Nephron (organoid): ENCODE measurements at regions not wholly inside any gene's neighbourhood (a gene's known extent, or its start where the extent isn't known, plus 50 kb on each side); places are given as distances from the start of the nearest gene placed in this dataset.

Source experiments
- H3K27ac Mint-ChIP-seq, 3 experiments: 2 replicates each; pipeline ENCODE4 v1.8.0; 2020; ENCODE audit warnings: mixed read lengths in 3 of 3, mild to moderate bottlenecking in 2 of 3, moderate library complexity in 1 of 3
- H3K27me3 Mint-ChIP-seq: 2 replicates; pipeline ENCODE4 v1.8.0; 2021; ENCODE audit warnings: low read depth, mild to moderate bottlenecking, moderate library complexity, mixed read lengths
- H3K36me3 Mint-ChIP-seq: 2 replicates; pipeline ENCODE4 v1.8.0; 2020; ENCODE audit warnings: low read depth, mixed read lengths
- H3K4me1 Mint-ChIP-seq: 2 replicates; pipeline ENCODE4 v1.8.0; 2020; ENCODE audit warnings: mixed read lengths
- H3K4me3 Mint-ChIP-seq, 3 experiments: 2 replicates each; pipeline ENCODE4 v1.8.0; 2020; ENCODE audit warnings: mild to moderate bottlenecking in 3 of 3, mixed read lengths in 3 of 3, moderate library complexity in 2 of 3
- H3K9me3 Mint-ChIP-seq: 2 replicates; pipeline ENCODE4 v1.8.0; 2020; ENCODE audit warnings: mixed read lengths
- CTCF ChIP-seq, 3 experiments: fragments of 200-600 bp; sonication (generic); IDR thresholded peaks; one replicate each; pipeline ENCODE4 v1.5.0; 2021; ENCODE audit warnings: antibody characterized with exemption in 3 of 3; ENCODE audit not compliant: unreplicated experiment in 3 of 3

- no peaks in the 10 kb centered on the region for H3K36me3 Mint-ChIP-seq
- H3K4me3 Mint-ChIP-seq: no peak overlapping the region
- TF ChIP-seq CTCF (IDR thresholded peaks at IDR 0.05; ENCODE audit: unreplicated experiment in 3 of 3): no peak
- H3K9me3 Mint-ChIP-seq: no peaks in the 10 kb centered on the region
- no peaks in the 10 kb centered on the region for H3K27me3 Mint-ChIP-seq
- H3K4me1 Mint-ChIP-seq: peaks cover 6% of the 10 kb centered on the region
- H3K27ac Mint-ChIP-seq: no peak overlapping the region
These were observed 792.1 kb downstream of the DTWD2 start for GRCh38 chr5:118196229-118196628.

- H3K4me3 Mint-ChIP-seq: no peak overlapping the region
These were observed 793.1 kb downstream of the DTWD2 start for GRCh38 chr5:118195211-118195610.

GRCh38 chr5:118193194-118193905 is 795.0 kb downstream of the DTWD2 start:
- Mint-ChIP-seq H3K4me3 (no peak overlapping the region), H3K36me3 (no peaks in the 10 kb centered on the region), H3K27ac (no peak overlapping the region), H3K9me3 (no peaks in the 10 kb centered on the region), H3K27me3 (no peaks in the 10 kb centered on the region), H3K4me1 (peaks cover 6% of the 10 kb centered on the region)
- TF ChIP-seq CTCF (IDR thresholded peaks at IDR 0.05; ENCODE audit: unreplicated experiment in 3 of 3): no peak

More at GRCh38 chr5:118195211-118195610, 793.1 kb downstream of the DTWD2 start:
- H3K27me3 Mint-ChIP-seq: no peaks in the 10 kb centered on the region
- no peaks in the 10 kb centered on the region for H3K9me3 Mint-ChIP-seq
- H3K4me1 Mint-ChIP-seq: peaks cover 6% of the 10 kb centered on the region
- peak overlapping the region; percentile 1 to 43 (median 21) for H3K27ac Mint-ChIP-seq
- H3K36me3 Mint-ChIP-seq: no peaks in the 10 kb centered on the region
- TF ChIP-seq CTCF (IDR thresholded peaks at IDR 0.05; ENCODE audit: unreplicated experiment in 3 of 3): no peak

GRCh38 chr5:118185018-118185417 is 803.3 kb downstream of the DTWD2 start:
- no peak for TF ChIP-seq CTCF (IDR thresholded peaks at IDR 0.05; ENCODE audit: unreplicated experiment in 3 of 3)
- peak overlapping the region in 1 of 3 experiments; percentile 37 for H3K27ac Mint-ChIP-seq
- H3K36me3 Mint-ChIP-seq: no peaks in the 10 kb centered on the region
- H3K4me3 Mint-ChIP-seq: no peak overlapping the region
- peaks cover 3% of the 10 kb centered on the region for H3K4me1 Mint-ChIP-seq
- no peaks in the 10 kb centered on the region for H3K27me3 Mint-ChIP-seq
- H3K9me3 Mint-ChIP-seq: no peaks in the 10 kb centered on the region

- TF ChIP-seq CTCF (IDR thresholded peaks at IDR 0.05; ENCODE audit: unreplicated experiment in 3 of 3): no peak
- H3K27ac Mint-ChIP-seq: no peak overlapping the region
- no peaks in the 10 kb centered on the region for H3K27me3 Mint-ChIP-seq
- H3K9me3 Mint-ChIP-seq: peaks cover 6% of the 10 kb centered on the region
- H3K4me1 Mint-ChIP-seq: no peaks in the 10 kb centered on the region
- H3K36me3 Mint-ChIP-seq: no peaks in the 10 kb centered on the region
- no peak overlapping the region for H3K4me3 Mint-ChIP-seq
These were observed 812.2 kb downstream of the DTWD2 start for GRCh38 chr5:118176146-118176545.

- Mint-ChIP-seq H3K27me3 (no peaks in the 10 kb centered on the region), H3K27ac (no peak overlapping the region), H3K9me3 (peaks cover 6% of the 10 kb centered on the region), H3K36me3 (no peaks in the 10 kb centered on the region), H3K4me1 (no peaks in the 10 kb centered on the region), H3K4me3 (no peak overlapping the region)
- no peak for TF ChIP-seq CTCF (IDR thresholded peaks at IDR 0.05; ENCODE audit: unreplicated experiment in 3 of 3)
These were observed 813.7 kb downstream of the DTWD2 start for GRCh38 chr5:118174671-118175070.
